ENCODE measurements at regions not wholly inside any gene's neighbourhood (a gene's known extent, or its start where the extent isn't known, plus 50 kb on each side); places are given as distances from the start of the nearest gene placed in this dataset.
"Not testable (repeated sequence)": the region's sequence is repeated elsewhere in the genome, so short reads cannot be mapped to it uniquely, and the experiment has no call there.

DNA sequence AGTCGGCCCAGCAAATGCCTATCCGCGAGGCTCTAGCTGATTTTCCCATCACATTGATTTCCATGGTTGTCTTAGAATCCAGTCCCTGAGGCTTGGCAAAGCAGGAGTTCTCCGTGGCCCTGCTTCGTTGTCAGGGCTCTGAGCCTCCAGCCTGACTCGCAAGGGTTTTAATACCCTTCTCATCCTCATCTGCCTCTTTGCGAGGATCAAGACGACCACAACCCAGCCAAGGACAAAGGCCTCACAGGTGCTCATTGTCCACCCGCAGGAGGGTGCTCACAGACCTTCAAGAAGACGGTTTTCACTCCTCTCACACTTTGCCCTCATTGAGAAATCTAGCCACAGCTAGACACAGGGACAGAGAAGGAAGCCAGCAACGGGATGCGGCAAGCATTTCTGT is 610.8 kb downstream of the KCNJ18 start:
- Histone ChIP-seq H3K36me3 (no peaks in the 10 kb centered on the region), H3F3A (ENCODE audit: low read depth) (no peaks in the 10 kb centered on the region), H4K20me1 (ENCODE audit: low read depth) (no peaks in the 10 kb centered on the region), H3K79me2 (ENCODE audit: low read depth) (no peaks in the 10 kb centered on the region), H3K27ac (no peak overlapping the region), H3K9ac (no peak overlapping the region), H3K4me2 (no peak overlapping the region), H3K27me3 (no peaks in the 10 kb centered on the region), H2AFZ (replicated peaks) (no peak overlapping the region), H3K9me3 (ENCODE audit: low read depth) (peaks cover 3% of the 10 kb centered on the region), H3K4me1 (no peaks in the 10 kb centered on the region), H3K4me3 (no peak overlapping the region)
- TF ChIP-seq, protein P1, sequence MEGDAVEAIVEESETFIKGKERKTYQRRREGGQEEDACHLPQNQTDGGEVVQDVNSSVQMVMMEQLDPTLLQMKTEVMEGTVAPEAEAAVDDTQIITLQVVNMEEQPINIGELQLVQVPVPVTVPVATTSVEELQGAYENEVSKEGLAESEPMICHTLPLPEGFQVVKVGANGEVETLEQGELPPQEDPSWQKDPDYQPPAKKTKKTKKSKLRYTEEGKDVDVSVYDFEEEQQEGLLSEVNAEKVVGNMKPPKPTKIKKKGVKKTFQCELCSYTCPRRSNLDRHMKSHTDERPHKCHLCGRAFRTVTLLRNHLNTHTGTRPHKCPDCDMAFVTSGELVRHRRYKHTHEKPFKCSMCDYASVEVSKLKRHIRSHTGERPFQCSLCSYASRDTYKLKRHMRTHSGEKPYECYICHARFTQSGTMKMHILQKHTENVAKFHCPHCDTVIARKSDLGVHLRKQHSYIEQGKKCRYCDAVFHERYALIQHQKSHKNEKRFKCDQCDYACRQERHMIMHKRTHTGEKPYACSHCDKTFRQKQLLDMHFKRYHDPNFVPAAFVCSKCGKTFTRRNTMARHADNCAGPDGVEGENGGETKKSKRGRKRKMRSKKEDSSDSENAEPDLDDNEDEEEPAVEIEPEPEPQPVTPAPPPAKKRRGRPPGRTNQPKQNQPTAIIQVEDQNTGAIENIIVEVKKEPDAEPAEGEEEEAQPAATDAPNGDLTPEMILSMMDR (IDR thresholded peaks at IDR 0.05), result no peak
- TF ChIP-seq EZH2 (IDR thresholded peaks at IDR 0.05) (no peak), EZH2phosphoT487 (IDR thresholded peaks at IDR 0.05) (no peak)
- Mint-ChIP-seq H3K27ac (no peak overlapping the region), H3K36me3 (peaks cover 2% of the 10 kb centered on the region), H3K9me3 (peaks cover 69% of the 10 kb centered on the region), H3K4me1 (no peaks in the 10 kb centered on the region), H3K4me3 (no peak overlapping the region), H3K27me3 (ENCODE audit: insufficient read depth, low read depth) (peaks cover 6% of the 10 kb centered on the region)
- no peak for DNase-seq (ENCODE audit: low spot score)

DNA sequence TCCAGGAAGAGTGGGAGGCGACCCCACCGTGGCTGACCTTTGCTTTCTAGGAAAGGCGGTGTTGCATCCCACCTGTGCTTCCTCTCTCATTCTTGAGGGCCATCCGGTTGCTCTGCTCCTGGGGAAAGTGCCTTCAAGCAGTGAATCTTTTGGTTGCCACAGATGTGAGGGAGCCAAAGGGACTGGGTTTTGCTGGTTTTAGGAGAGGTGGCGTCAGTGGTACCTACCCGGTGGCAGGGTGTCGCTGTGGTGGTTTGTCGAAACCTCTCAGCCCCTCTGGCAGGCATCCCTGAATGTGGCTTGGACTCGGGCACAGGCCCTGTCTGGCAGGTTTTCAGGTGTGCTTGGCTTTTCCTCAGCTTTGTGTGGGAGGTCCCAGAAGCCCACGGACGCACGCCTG is 611.5 kb downstream of the KCNJ18 start:
- Histone ChIP-seq H3K4me2 (no peak overlapping the region), H3K9me3 (ENCODE audit: low read depth) (peaks cover 3% of the 10 kb centered on the region), H3K4me3 (no peak overlapping the region), H4K20me1 (ENCODE audit: low read depth) (no peaks in the 10 kb centered on the region), H3K4me1 (no peaks in the 10 kb centered on the region), H3F3A (ENCODE audit: low read depth) (no peaks in the 10 kb centered on the region), H3K79me2 (ENCODE audit: low read depth) (no peaks in the 10 kb centered on the region), H3K27ac (no peak overlapping the region), H3K27me3 (no peaks in the 10 kb centered on the region), H3K36me3 (no peaks in the 10 kb centered on the region), H3K9ac (no peak overlapping the region), H2AFZ (replicated peaks) (no peak overlapping the region)
- peaks cover 73% of the 10 kb centered on the region for H3K9me3 Mint-ChIP-seq
- H3K36me3 Mint-ChIP-seq, result peaks cover 2% of the 10 kb centered on the region
- H3K4me3 Mint-ChIP-seq, result no peak overlapping the region
- no peaks in the 10 kb centered on the region for H3K4me1 Mint-ChIP-seq
- TF ChIP-seq EZH2 (IDR thresholded peaks at IDR 0.05), result no peak
- TF ChIP-seq EZH2phosphoT487 (IDR thresholded peaks at IDR 0.05), result no peak
- TF ChIP-seq, protein P1 (IDR thresholded peaks at IDR 0.05), result no peak
- no peak for DNase-seq (ENCODE audit: low spot score)
- no peak overlapping the region for H3K27ac Mint-ChIP-seq
- H3K27me3 Mint-ChIP-seq (ENCODE audit: insufficient read depth, low read depth), result peaks cover 6% of the 10 kb centered on the region

DNA sequence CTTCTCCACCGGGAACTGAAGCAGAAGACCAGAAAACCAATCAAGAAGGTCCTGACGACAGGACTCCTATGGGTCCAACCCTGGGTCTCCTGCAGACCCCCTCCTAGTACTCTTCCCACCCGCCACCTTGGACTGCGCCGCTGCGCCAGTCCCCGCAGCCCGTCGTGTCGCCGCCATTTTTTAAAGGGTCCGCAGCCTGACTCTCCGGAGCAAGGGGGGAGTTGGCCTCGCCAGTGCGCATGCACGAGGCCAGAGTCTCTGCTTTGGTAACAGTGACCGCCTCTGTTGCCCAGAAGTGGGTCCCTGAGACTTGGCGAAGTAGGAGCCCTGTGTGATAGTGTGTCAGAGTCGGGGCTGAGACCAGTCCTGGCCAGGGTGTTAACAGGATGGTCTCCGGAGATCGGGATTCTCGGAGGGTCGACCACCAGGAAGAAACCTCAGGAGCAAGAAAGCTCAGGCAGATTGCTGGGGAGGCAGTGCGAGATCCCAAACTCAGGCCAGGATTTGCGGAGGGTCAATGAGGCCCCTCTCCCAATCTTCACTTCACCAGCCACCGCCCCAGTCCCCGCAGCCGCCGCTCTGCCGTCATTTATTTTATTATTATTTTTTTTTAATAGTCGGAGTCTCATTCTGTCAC is 612.5 kb downstream of the KCNJ18 start:
- Histone ChIP-seq H3F3A (ENCODE audit: low read depth) (no peaks in the 10 kb centered on the region), H3K36me3 (no peaks in the 10 kb centered on the region), H3K79me2 (ENCODE audit: low read depth) (no peaks in the 10 kb centered on the region), H3K27me3 (no peaks in the 10 kb centered on the region), H3K27ac (no peak overlapping the region), H3K9ac (no peak overlapping the region), H2AFZ (replicated peaks) (no peak overlapping the region), H3K4me2 (no peak overlapping the region), H3K4me3 (no peak overlapping the region), H3K9me3 (ENCODE audit: low read depth) (peaks cover 3% of the 10 kb centered on the region), H3K4me1 (no peaks in the 10 kb centered on the region), H4K20me1 (ENCODE audit: low read depth) (no peaks in the 10 kb centered on the region)
- H3K36me3 Mint-ChIP-seq, result peaks cover 2% of the 10 kb centered on the region
- H3K4me3 Mint-ChIP-seq, result no peak overlapping the region
- H3K4me1 Mint-ChIP-seq, result no peaks in the 10 kb centered on the region
- TF ChIP-seq EZH2 (IDR thresholded peaks at IDR 0.05), result no peak
- peaks cover 65% of the 10 kb centered on the region for H3K9me3 Mint-ChIP-seq
- no peak for DNase-seq (ENCODE audit: low spot score)
- H3K27me3 Mint-ChIP-seq (ENCODE audit: insufficient read depth, low read depth), result peaks cover 6% of the 10 kb centered on the region
- no peak overlapping the region for H3K27ac Mint-ChIP-seq

DNA sequence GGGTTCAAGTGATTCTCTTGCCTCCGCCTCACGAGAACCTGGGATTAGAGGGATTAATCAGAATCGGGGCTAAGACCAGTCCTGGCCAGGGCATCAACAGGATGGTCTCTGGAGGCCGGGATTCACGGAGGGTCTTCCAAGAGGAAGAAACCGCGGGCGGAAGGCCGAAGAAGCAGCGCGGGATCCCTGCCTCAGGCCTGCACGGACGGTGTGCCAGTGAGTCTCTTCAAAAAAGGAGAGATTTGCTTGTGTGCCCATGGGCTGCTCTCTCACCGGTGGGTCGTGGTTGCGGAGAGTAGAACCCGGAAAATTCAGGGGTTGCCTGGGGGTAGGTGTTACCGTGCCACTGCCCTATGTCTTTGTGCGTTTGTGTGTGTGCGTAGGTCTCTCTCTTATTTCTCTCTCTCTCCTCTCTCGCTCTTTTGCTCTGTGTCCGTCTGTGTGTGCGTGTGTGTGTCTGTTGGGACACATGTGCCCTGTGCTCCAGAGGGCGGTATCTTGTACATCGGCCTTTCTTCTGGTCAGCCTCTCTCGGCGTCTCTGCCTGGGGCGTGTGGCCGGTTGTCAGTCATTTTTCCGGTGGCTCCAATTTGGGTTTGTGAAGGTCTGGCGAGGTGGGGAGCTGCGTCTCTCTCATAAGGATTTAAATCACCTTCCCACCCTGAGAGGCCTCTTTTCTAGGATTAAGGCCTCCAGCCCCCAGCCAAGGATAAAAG is 613.2 kb downstream of the KCNJ18 start:
- H3K27ac ChIP-seq, result no peak overlapping the region
- H3K27ac Mint-ChIP-seq, result no peak overlapping the region
- peaks cover 2% of the 10 kb centered on the region for H3K36me3 Mint-ChIP-seq
- H3K36me3 ChIP-seq, result no peaks in the 10 kb centered on the region
- H3K9me3 Mint-ChIP-seq, result peaks cover 66% of the 10 kb centered on the region
- no peaks in the 10 kb centered on the region for H3K79me2 ChIP-seq (ENCODE audit: low read depth)
- no peak overlapping the region for H2AFZ ChIP-seq (replicated peaks)
- H3K4me1 ChIP-seq, result no peaks in the 10 kb centered on the region
- no peak for DNase-seq (ENCODE audit: low spot score)
- H4K20me1 ChIP-seq (ENCODE audit: low read depth), result no peaks in the 10 kb centered on the region
- no peak overlapping the region for H3K4me2 ChIP-seq
- H3K4me3 ChIP-seq, result no peak overlapping the region
- H3K9me3 ChIP-seq (ENCODE audit: low read depth), result peaks cover 3% of the 10 kb centered on the region
- TF ChIP-seq EZH2phosphoT487 (IDR thresholded peaks at IDR 0.05), result no peak
- no peak for TF ChIP-seq EZH2 (IDR thresholded peaks at IDR 0.05)
- TF ChIP-seq, protein P1 (IDR thresholded peaks at IDR 0.05), result no peak
- H3K27me3 ChIP-seq, result no peaks in the 10 kb centered on the region
- peaks cover 9% of the 10 kb centered on the region for H3K27me3 Mint-ChIP-seq (ENCODE audit: insufficient read depth, low read depth)
- H3K4me3 Mint-ChIP-seq, result no peak overlapping the region
- H3K4me1 Mint-ChIP-seq, result no peaks in the 10 kb centered on the region
- H3F3A ChIP-seq (ENCODE audit: low read depth), result no peaks in the 10 kb centered on the region
- H3K9ac ChIP-seq, result no peak overlapping the region

DNA sequence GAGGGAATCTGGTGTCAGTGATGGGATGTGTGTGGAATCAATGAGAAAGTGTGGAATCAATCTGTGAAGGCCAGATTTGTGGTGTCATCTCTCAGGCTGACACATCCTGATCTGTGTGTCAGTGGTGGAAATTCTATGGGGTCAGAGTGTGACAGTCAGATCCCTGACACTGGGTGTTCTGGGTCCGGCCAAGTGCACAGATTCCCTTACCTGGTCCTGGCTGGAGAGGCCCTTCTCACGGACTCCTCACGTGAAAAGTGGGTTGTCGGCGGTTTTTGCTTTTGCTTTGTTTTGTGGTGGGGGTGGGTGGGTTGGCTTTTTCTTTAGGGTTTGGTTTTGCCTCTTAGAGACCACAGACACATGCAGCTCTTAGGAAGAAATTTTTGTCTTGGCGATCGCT is 618.0 kb downstream of the KCNJ18 start:
- H4K20me1 ChIP-seq (ENCODE audit: low read depth); H3K27me3 Mint-ChIP-seq (ENCODE audit: insufficient read depth, low read depth); H3K36me3 Mint-ChIP-seq; H3K27ac Mint-ChIP-seq; H2AFZ ChIP-seq (replicated peaks); H3F3A ChIP-seq (ENCODE audit: low read depth); H3K4me1 ChIP-seq; H3K27me3 ChIP-seq; H3K79me2 ChIP-seq (ENCODE audit: low read depth); H3K4me3 ChIP-seq; H3K4me3 Mint-ChIP-seq; H3K9ac ChIP-seq; DNase-seq (ENCODE audit: low spot score); H3K4me2 ChIP-seq; H3K27ac ChIP-seq; H3K4me1 Mint-ChIP-seq; H3K36me3 ChIP-seq: not testable (repeated sequence)
- H3K9me3 ChIP-seq (ENCODE audit: low read depth), result peaks cover 10% of the 10 kb centered on the region
- peaks cover 50% of the 10 kb centered on the region for H3K9me3 Mint-ChIP-seq

All from neural progenitor cell (in vitro differentiated cells).